K562 (cell line): ENCODE measurements at regions not wholly inside any gene's neighbourhood (a gene's known extent, or its start where the extent isn't known, plus 50 kb on each side); places are given as distances from the start of the nearest gene placed in this dataset.

Experiments
- ATAC-seq: fragments of 200-7000 bp; cut with Tn5 transposase; 3 replicates; pipeline ENCODE4 v1.9.1; 2020; ENCODE audit warnings: moderate library complexity
- BruUV-seq: library from RNA; stranded (reverse); fragments of 400-500 nt; replicated peaks from 2 replicates; lab custom pipeline; 2021; lab: Mats Ljungman, UMichigan
- CTCF ChIA-PET: fragments of 300-600 bp; formaldehyde crosslinking; extraction: SDS; loops from one replicate; lab custom pipeline; 2021; ENCODE audit warnings: low intra/inter-chr PET ratio; lab: Yijun Ruan, JAX
- POLR2A ChIA-PET: fragments of 300-600, 350-650 bp; sonication (Branson Sonifier 250); formaldehyde crosslinking; extraction: SDS; loops from one replicate; lab custom pipeline; 2021; ENCODE audit warnings: antibody characterized with exemption, inconsistent platforms; lab: Yijun Ruan, JAX
- DNase-seq, 4 experiments: peaks; one replicate each; pipeline versions ENCODE4 v3.0.0 to v3.0.0-alpha.2; 2011 to 2018; ENCODE audit warnings: low spot score in 3 of 4, mixed read lengths in 3 of 4; ENCODE audit errors: extremely low read depth in 1 of 4
- FAIRE-seq: peaks from 2 replicates; lab custom pipeline; 2011; peaks lifted over from hg19 to GRCh38; lab: Jason Lieb, UNC
- H2AFZ ChIP-seq: 2 replicates; pipeline ENCODE4 v1.6.0; 2011; ENCODE audit warnings: low read depth, low read length, control low read depth, inconsistent platforms
- H3K27ac ChIP-seq: fragments of 200-600 bp; 3 replicates; pipeline ENCODE4 v1.8.0; 2011; ENCODE audit warnings: low read depth, mild to moderate bottlenecking, control low read depth, inconsistent platforms, low read length, moderate library complexity, mixed read lengths; ENCODE audit errors: extremely low read depth
- H3K27me3 ChIP-seq, 2 experiments: fragments of 300-600 bp in 1 of 2; 2 replicates in 1 of 2; 3 replicates in 1 of 2; pipeline versions ENCODE4 v1.6.0 to v1.8.0; 2011; ENCODE audit warnings: inconsistent platforms in 2 of 2, low read length in 2 of 2, mild to moderate bottlenecking in 1 of 2, mixed read lengths in 1 of 2, moderate library complexity in 1 of 2; ENCODE audit not compliant: control insufficient read depth in 2 of 2, insufficient read depth in 2 of 2
- H3K36me3 ChIP-seq: fragments of 300-600 bp; 3 replicates; pipeline ENCODE4 v1.8.0; 2011; ENCODE audit warnings: mild to moderate bottlenecking, low read length, inconsistent platforms; ENCODE audit not compliant: control insufficient read depth, insufficient read depth
- H3K4me1 ChIP-seq, 2 experiments: fragments of 200-600 bp in 1 of 2; replicated peaks in 1 of 2; 2 replicates in 1 of 2; 3 replicates in 1 of 2; pipeline versions ENCODE4 v1.5.1 to v1.8.0; 2011; ENCODE audit warnings: inconsistent platforms in 2 of 2, low read length in 2 of 2, mild to moderate bottlenecking in 1 of 2, mixed read lengths in 1 of 2, moderate library complexity in 1 of 2; ENCODE audit not compliant: control insufficient read depth in 2 of 2, insufficient read depth in 2 of 2
- H3K4me2 ChIP-seq: 2 replicates; pipeline ENCODE4 v1.6.1; 2011; ENCODE audit warnings: low read length, control low read depth, inconsistent platforms, mixed read lengths; ENCODE audit not compliant: insufficient read depth
- H3K4me3 ChIP-seq: fragments of 200-600 bp; sonication (generic), shearing (Covaris generic); 2 replicates; pipeline ENCODE4 v1.5.1; 2016; ENCODE audit warnings: control low read depth, inconsistent platforms
- H3K79me2 ChIP-seq: fragments of 200-600 bp; 3 replicates; pipeline ENCODE4 v1.8.0; 2011; ENCODE audit warnings: low read length, inconsistent platforms; ENCODE audit not compliant: control insufficient read depth, insufficient read depth
- H3K9ac ChIP-seq, 2 experiments: 2 replicates each; pipeline versions ENCODE4 v1.6.0 to v1.6.1; 2011; ENCODE audit warnings: low read depth in 2 of 2, low read length in 2 of 2, control low read depth in 1 of 2, inconsistent platforms in 1 of 2, mild to moderate bottlenecking in 1 of 2, mixed read lengths in 1 of 2; ENCODE audit not compliant: insufficient read depth in 1 of 2
- H3K9me1 ChIP-seq: one replicate; pipeline ENCODE4 v1.6.0; 2011; ENCODE audit warnings: inconsistent platforms, mild to moderate bottlenecking, low read length, moderate library complexity; ENCODE audit not compliant: control insufficient read depth, insufficient read depth
- H3K9me3 ChIP-seq: replicated peaks from 2 replicates; pipeline ENCODE4 v1.5.1; 2011; ENCODE audit warnings: low read depth, low read length, inconsistent platforms; ENCODE audit not compliant: control insufficient read depth, insufficient read depth
- H4K20me1 ChIP-seq: replicated peaks from 2 replicates; pipeline ENCODE4 v1.6.1; 2011; ENCODE audit warnings: low read length, inconsistent platforms, mixed read lengths; ENCODE audit not compliant: control insufficient read depth, insufficient read depth
- GABPB2 ChIP-seq: fragments of 250-450 bp; sonication (Bioruptor Pico); conservative IDR thresholded peaks from 2 replicates; pipeline ENCODE4 v1.5.1; 2021; ENCODE audit warnings: mild to moderate bottlenecking
- NCOA4 ChIP-seq: fragments of 450-650 bp; IDR thresholded peaks from 2 replicates; pipeline ENCODE4 v1.6.1; 2018; ENCODE audit warnings: mild to moderate bottlenecking; ENCODE audit not compliant: partially characterized antibody
- POLR2H ChIP-seq: IDR thresholded peaks from 2 replicates; pipeline ENCODE4 v1.6.1; 2016; ENCODE audit warnings: missing genetic modification characterization, low read depth, mild to moderate bottlenecking, control low read depth, missing compliant biosample characterization, moderate library complexity
- PRMT5 ChIP-seq: sonication (generic); formaldehyde crosslinking; IDR thresholded peaks from 2 replicates; pipeline ENCODE4 v1.5.0; 2020; ENCODE audit warnings: missing genetic modification reagents
- RFX5 ChIP-seq: IDR thresholded peaks from 2 replicates; pipeline ENCODE4 v1.6.1; 2011; ENCODE audit warnings: low read depth, mild to moderate bottlenecking, improper control_type of control experiment, low read length
- SIN3A ChIP-seq, 2 experiments: fragments of 150-350 bp in 1 of 2; IDR thresholded peaks; 2 replicates each; pipeline ENCODE4 v1.6.1; 2011 to 2016; ENCODE audit warnings: borderline replicate concordance in 2 of 2, low read depth in 2 of 2, low read length in 2 of 2, mild to moderate bottlenecking in 2 of 2, moderate library complexity in 2 of 2; ENCODE audit not compliant: control insufficient read depth in 1 of 2
- SMARCE1 ChIP-seq: fragments of 450-650 bp; IDR thresholded peaks from 2 replicates; pipeline ENCODE4 v1.7.1; 2016; ENCODE audit warnings: mild to moderate bottlenecking
- SREBF1 ChIP-seq: fragments of 150-350 bp; IDR thresholded peaks from 2 replicates; pipeline ENCODE4 v1.6.1; 2014; ENCODE audit warnings: antibody characterized with exemption, low read depth, low read length, borderline replicate concordance
- TFAP4 ChIP-seq: sonication (generic); formaldehyde crosslinking; IDR thresholded peaks from 2 replicates; pipeline ENCODE4 v1.8.0; 2022; ENCODE audit warnings: missing genetic modification reagents, mild to moderate bottlenecking, moderate library complexity, borderline replicate concordance
- ZNF124 ChIP-seq: sonication (generic); formaldehyde crosslinking; IDR thresholded peaks from 2 replicates; pipeline ENCODE4 v1.8.1; 2022; ENCODE audit warnings: missing genetic modification reagents
- ZNF174 ChIP-seq: fragments of 250-450 bp; sonication (Bioruptor Pico); IDR thresholded peaks from 2 replicates; pipeline ENCODE4 v1.4.0; 2020; ENCODE audit warnings: mild to moderate bottlenecking
- ZNF696 ChIP-seq: fragments of 250-450 bp; sonication (Bioruptor Pico); conservative IDR thresholded peaks from 2 replicates; pipeline ENCODE4 v1.4.0; 2020; ENCODE audit warnings: mild to moderate bottlenecking, moderate library complexity
- ZNF830 ChIP-seq: fragments of 250-450 bp; sonication (Bioruptor Pico); IDR thresholded peaks from 2 replicates; pipeline ENCODE4 v1.5.0; 2021; ENCODE audit warnings: mild to moderate bottlenecking
- WGBS: fragments of 100-300 bp; shearing (Covaris generic); methylation state at CpG from one replicate; pipeline ENCODE4 v1.1.6; 2016; ENCODE audit warnings: low coverage, mixed read lengths; ENCODE audit not compliant: insufficient coverage; ENCODE audit errors: missing lambda C conversion rate; 5-methylcytosine and 5-hydroxymethylcytosine counted together
- in situ Hi-C: fragments of 300-500 bp; cut with MboI; formaldehyde crosslinking; loops from 4 replicates; pipeline ENCODE4 v1.15.0; 2018; ENCODE audit warnings: inconsistent platforms, mixed read lengths
- intact Hi-C: fragments of 100-400 bp; cut with micrococcal nuclease; formaldehyde crosslinking; loops from 2 replicates; pipeline ENCODE4 v1.14.2; 2022
- TF ChIP-seq, protein P1 (sequence below), 3 experiments: fragments of 200-800 bp in 1 of 3; fragments of 250-450 bp in 1 of 3; fragments of 450-650 bp in 1 of 3; sonication (Bioruptor Pico) in 1 of 3; sonication (Bioruptor generic) in 1 of 3; formaldehyde crosslinking in 1 of 3; IDR thresholded peaks; 2 replicates each; pipeline versions ENCODE4 v1.6.1 to v1.8.0; 2016 to 2022; ENCODE audit warnings: mild to moderate bottlenecking in 2 of 3, missing genetic modification characterization in 2 of 3, missing compliant biosample characterization in 1 of 3, moderate library complexity in 1 of 3
- TF ChIP-seq, protein P2 (sequence below): IDR thresholded peaks from 2 replicates; pipeline ENCODE4 v1.6.1; 2011; ENCODE audit not compliant: insufficient read length; ENCODE audit errors: extremely low read depth

GRCh38 chr5:112059579-112060135, 302.7 kb upstream of the NREP start (continued):
- TF ChIP-seq ZNF696 (CRISPR knock-in tag) (no peak), ZNF174 (no peak)

GRCh38 chr5:112049738-112050137, 292.7 kb upstream of the NREP start:
- CTCF ChIA-PET: no interaction called here

More at GRCh38 chr5:112049738-112050137, 292.7 kb upstream of the NREP start:
- 0% methylated on average over 3 of the region's 3 CpGs for WGBS
- ATAC-seq (no peak), DNase-seq (no peak), FAIRE-seq (no peak)
- Histone ChIP-seq H3K9me1 (no peaks in the 10 kb centered on the region), H4K20me1 (no peaks in the 10 kb centered on the region), H3K4me1 (no peaks in the 10 kb centered on the region), H3K9ac (no peak overlapping the region), H3K4me3 (no peak overlapping the region), H3K36me3 (no peaks in the 10 kb centered on the region), H3K27ac (no peak overlapping the region), H3K79me2 (no peaks in the 10 kb centered on the region), H3K27me3 (no peaks in the 10 kb centered on the region), H2AFZ (no peak overlapping the region), H3K4me2 (no peak overlapping the region), H3K9me3 (no peaks in the 10 kb centered on the region)
- intact Hi-C loops: no loop called here
- no TSS peak for BruUV-seq
- in situ Hi-C loops: no loop called here
- TF ChIP-seq PRMT5 (CRISPR knock-in tag): no peak
- no peak for TF ChIP-seq SMARCE1
- TF ChIP-seq RFX5: no peak
- no peak for TF ChIP-seq GABPB2 (CRISPR knock-in tag)
- TF ChIP-seq, protein P1, sequence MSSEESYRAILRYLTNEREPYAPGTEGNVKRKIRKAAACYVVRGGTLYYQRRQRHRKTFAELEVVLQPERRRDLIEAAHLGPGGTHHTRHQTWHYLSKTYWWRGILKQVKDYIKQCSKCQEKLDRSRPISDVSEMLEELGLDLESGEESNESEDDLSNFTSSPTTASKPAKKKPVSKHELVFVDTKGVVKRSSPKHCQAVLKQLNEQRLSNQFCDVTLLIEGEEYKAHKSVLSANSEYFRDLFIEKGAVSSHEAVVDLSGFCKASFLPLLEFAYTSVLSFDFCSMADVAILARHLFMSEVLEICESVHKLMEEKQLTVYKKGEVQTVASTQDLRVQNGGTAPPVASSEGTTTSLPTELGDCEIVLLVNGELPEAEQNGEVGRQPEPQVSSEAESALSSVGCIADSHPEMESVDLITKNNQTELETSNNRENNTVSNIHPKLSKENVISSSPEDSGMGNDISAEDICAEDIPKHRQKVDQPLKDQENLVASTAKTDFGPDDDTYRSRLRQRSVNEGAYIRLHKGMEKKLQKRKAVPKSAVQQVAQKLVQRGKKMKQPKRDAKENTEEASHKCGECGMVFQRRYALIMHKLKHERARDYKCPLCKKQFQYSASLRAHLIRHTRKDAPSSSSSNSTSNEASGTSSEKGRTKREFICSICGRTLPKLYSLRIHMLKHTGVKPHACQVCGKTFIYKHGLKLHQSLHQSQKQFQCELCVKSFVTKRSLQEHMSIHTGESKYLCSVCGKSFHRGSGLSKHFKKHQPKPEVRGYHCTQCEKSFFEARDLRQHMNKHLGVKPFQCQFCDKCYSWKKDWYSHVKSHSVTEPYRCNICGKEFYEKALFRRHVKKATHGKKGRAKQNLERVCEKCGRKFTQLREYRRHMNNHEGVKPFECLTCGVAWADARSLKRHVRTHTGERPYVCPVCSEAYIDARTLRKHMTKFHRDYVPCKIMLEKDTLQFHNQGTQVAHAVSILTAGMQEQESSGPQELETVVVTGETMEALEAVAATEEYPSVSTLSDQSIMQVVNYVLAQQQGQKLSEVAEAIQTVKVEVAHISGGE (CRISPR knock-in tag; IDR thresholded peaks at IDR 0.05): no peak
- no peak for TF ChIP-seq ZNF124 (CRISPR knock-in tag)
- TF ChIP-seq NCOA4: no peak
- TF ChIP-seq TFAP4 (CRISPR knock-in tag): no peak
- no peak for TF ChIP-seq ZNF830 (CRISPR knock-in tag)
- no peak for TF ChIP-seq SREBF1
- TF ChIP-seq SIN3A (IDR thresholded peaks at IDR 0.05; ENCODE audit: borderline replicate concordance in 2 of 2, control insufficient read depth in 1 of 2, low read depth in 2 of 2, low read length in 2 of 2): no peak
- no peak for TF ChIP-seq POLR2H (tag)
- TF ChIP-seq, protein P2, sequence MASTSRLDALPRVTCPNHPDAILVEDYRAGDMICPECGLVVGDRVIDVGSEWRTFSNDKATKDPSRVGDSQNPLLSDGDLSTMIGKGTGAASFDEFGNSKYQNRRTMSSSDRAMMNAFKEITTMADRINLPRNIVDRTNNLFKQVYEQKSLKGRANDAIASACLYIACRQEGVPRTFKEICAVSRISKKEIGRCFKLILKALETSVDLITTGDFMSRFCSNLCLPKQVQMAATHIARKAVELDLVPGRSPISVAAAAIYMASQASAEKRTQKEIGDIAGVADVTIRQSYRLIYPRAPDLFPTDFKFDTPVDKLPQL: no peak
- POLR2A ChIA-PET: interaction anchor here (0.7 kb wide), 1 partner anchor 1574 kb away, joined by 3 read pairs; no protein-coding TSS in a partner anchor
